ENCODE measurements at regions not wholly inside any gene's neighbourhood (a gene's known extent, or its start where the extent isn't known, plus 50 kb on each side); places are given as distances from the start of the nearest gene placed in this dataset.

DNA sequence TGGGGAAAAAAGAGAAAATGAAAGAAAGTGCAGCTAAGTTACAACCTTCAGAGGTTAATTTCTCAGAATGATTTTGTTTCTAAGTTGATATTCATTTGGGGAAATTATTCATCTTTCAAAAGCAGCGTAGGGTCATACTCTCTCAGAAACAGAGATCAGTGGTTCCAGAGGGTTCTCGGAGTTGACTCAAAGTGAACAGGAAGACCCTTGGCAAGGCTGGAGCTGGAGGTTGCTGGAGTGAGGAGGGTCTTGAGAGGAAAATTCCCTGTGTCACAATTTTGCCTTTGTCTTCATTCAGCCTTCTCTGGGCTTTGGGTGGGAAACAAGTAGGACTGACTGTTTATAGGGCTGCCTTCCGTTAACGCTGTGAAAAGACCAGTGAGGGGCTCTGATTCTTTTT lies 168.2 kb downstream of the ICOS start:
- H3K79me2 ChIP-seq (ENCODE audit: control insufficient read depth, insufficient read depth, low read length): no peaks in the 10 kb centered on the region
- H3K4me3 ChIP-seq (ENCODE audit: control insufficient read depth in 2 of 3, extremely low read depth in 1 of 3, insufficient read depth in 2 of 3, low read depth in 1 of 3, low read length in 3 of 3): no peak overlapping the region
- FAIRE-seq: no peak
- no peaks in the 10 kb centered on the region for H4K20me1 ChIP-seq (ENCODE audit: control insufficient read depth, extremely low read depth, insufficient read depth, low read length)
- no peaks in the 10 kb centered on the region for H3K4me1 ChIP-seq (ENCODE audit: control insufficient read depth, extremely low read depth, insufficient read depth, low read length)
- no peak overlapping the region for H3K27ac ChIP-seq (ENCODE audit: control insufficient read depth, insufficient read depth, low read length)
- H3K9me1 ChIP-seq (ENCODE audit: control insufficient read depth, extremely low read depth, insufficient read depth, low read length): no peaks in the 10 kb centered on the region
- no peak overlapping the region for H2AFZ ChIP-seq (ENCODE audit: control insufficient read depth, low read length)
- no peaks in the 10 kb centered on the region for H3K9me3 ChIP-seq (ENCODE audit: control insufficient read depth, low read depth, low read length)
- H3K36me3 ChIP-seq (ENCODE audit: control insufficient read depth in 2 of 2, extremely low read depth in 1 of 2, insufficient read depth in 2 of 2, low read length in 2 of 2): no peaks in the 10 kb centered on the region
- no peak for DNase-seq (ENCODE audit: low read depth, low spot score)
- dilution Hi-C loops (cut with MboI; ENCODE audit: extremely low pct_ligation_motif_present, low sequenced_read_pairs): no loop called here
- no peak for TF ChIP-seq EZH2 (IDR thresholded peaks at IDR 0.05; ENCODE audit: low read length)
- TF ChIP-seq, protein P1, sequence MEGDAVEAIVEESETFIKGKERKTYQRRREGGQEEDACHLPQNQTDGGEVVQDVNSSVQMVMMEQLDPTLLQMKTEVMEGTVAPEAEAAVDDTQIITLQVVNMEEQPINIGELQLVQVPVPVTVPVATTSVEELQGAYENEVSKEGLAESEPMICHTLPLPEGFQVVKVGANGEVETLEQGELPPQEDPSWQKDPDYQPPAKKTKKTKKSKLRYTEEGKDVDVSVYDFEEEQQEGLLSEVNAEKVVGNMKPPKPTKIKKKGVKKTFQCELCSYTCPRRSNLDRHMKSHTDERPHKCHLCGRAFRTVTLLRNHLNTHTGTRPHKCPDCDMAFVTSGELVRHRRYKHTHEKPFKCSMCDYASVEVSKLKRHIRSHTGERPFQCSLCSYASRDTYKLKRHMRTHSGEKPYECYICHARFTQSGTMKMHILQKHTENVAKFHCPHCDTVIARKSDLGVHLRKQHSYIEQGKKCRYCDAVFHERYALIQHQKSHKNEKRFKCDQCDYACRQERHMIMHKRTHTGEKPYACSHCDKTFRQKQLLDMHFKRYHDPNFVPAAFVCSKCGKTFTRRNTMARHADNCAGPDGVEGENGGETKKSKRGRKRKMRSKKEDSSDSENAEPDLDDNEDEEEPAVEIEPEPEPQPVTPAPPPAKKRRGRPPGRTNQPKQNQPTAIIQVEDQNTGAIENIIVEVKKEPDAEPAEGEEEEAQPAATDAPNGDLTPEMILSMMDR (optimal IDR thresholded peaks at IDR 0.05 in 1 of 3, IDR thresholded peaks at IDR 0.05 in 1 of 3, conservative IDR thresholded peaks at IDR 0.05 in 1 of 3; ENCODE audit: extremely low read depth in 1 of 3, insufficient read depth in 2 of 3, low read length in 3 of 3): no peak
- no peak overlapping the region for H3K4me2 ChIP-seq (ENCODE audit: control insufficient read depth, extremely low read depth, insufficient read depth, low read depth, low read length)
- H3K9ac ChIP-seq (ENCODE audit: control insufficient read depth, extremely low read depth, insufficient read depth, low read length): no peak overlapping the region
- H3K27me3 ChIP-seq (ENCODE audit: control insufficient read depth, extremely low read depth, insufficient read depth, low read length): peaks cover 5% of the 10 kb centered on the region

DNA sequence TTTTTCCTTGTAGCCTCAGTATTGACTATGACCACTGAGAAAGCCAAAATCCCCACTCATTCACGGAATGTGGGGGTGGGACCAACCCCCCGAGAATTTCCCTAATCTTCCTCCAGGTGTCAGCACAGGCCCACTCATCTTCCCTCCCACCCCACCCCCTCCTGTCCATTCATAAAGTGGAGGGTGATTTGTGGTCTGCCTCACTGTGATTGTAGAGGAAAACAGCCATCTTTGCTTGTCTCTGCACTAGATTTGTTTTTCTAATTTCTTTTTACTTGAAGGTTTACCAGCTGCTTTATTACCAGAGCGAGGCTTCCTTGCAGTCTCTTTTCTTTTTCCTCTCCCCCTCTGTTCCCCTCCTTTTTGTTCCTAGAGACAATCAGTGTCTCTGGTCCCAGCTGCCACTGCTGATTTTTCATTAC lies 171.8 kb downstream of the ICOS start:
- Histone ChIP-seq H3K4me1 (ENCODE audit: control insufficient read depth, extremely low read depth, insufficient read depth, low read length) (no peaks in the 10 kb centered on the region), H3K36me3 (ENCODE audit: control insufficient read depth in 2 of 2, extremely low read depth in 1 of 2, insufficient read depth in 2 of 2, low read length in 2 of 2) (no peaks in the 10 kb centered on the region), H2AFZ (ENCODE audit: control insufficient read depth, low read length) (no peak overlapping the region), H3K27ac (ENCODE audit: control insufficient read depth, insufficient read depth, low read length) (no peak overlapping the region), H3K4me3 (ENCODE audit: control insufficient read depth in 2 of 3, extremely low read depth in 1 of 3, insufficient read depth in 2 of 3, low read depth in 1 of 3, low read length in 3 of 3) (no peak overlapping the region), H3K9ac (ENCODE audit: control insufficient read depth, extremely low read depth, insufficient read depth, low read length) (no peak overlapping the region), H4K20me1 (ENCODE audit: control insufficient read depth, extremely low read depth, insufficient read depth, low read length) (no peaks in the 10 kb centered on the region), H3K79me2 (ENCODE audit: control insufficient read depth, insufficient read depth, low read length) (no peaks in the 10 kb centered on the region), H3K27me3 (ENCODE audit: control insufficient read depth, extremely low read depth, insufficient read depth, low read length) (peaks cover 7% of the 10 kb centered on the region), H3K4me2 (ENCODE audit: control insufficient read depth, extremely low read depth, insufficient read depth, low read depth, low read length) (no peak overlapping the region), H3K9me3 (ENCODE audit: control insufficient read depth, low read depth, low read length) (no peaks in the 10 kb centered on the region), H3K9me1 (ENCODE audit: control insufficient read depth, extremely low read depth, insufficient read depth, low read length) (no peaks in the 10 kb centered on the region)
- TF ChIP-seq, protein P1 (optimal IDR thresholded peaks at IDR 0.05 in 1 of 3, IDR thresholded peaks at IDR 0.05 in 1 of 3, conservative IDR thresholded peaks at IDR 0.05 in 1 of 3; ENCODE audit: extremely low read depth in 1 of 3, insufficient read depth in 2 of 3, low read length in 3 of 3): peak in 2 of 3 experiments; percentile 29 to 36
- no peak for TF ChIP-seq EZH2 (IDR thresholded peaks at IDR 0.05; ENCODE audit: low read length)
- DNase-seq (ENCODE audit: low read depth, low spot score): no peak
- no peak for FAIRE-seq
- dilution Hi-C loops (cut with MboI; ENCODE audit: extremely low pct_ligation_motif_present, low sequenced_read_pairs): no loop called here

Data from keratinocyte (primary cell).